Pancreas (tissue), 10 donors: ENCODE measurements at regions not wholly inside any gene's neighbourhood (a gene's known extent, or its start where the extent isn't known, plus 50 kb on each side); places are given as distances from the start of the nearest gene placed in this dataset.
A peak's percentile ranks its signal among the peaks of the same experiment; 100 is the strongest.

Experiments
- ATAC-seq, 4 donors: fragments of 200-7000 bp; cut with Tn5 transposase; one replicate each; pipeline versions ENCODE4 v1.8.0 to v1.9.1; 2020; ENCODE audit warnings: mild to moderate bottlenecking in 4 of 4, moderate library complexity in 4 of 4
- DNase-seq, 6 donors: peaks; one replicate each; pipeline ENCODE4 v3.0.0-alpha.2; 2020
- FAIRE-seq: peaks from 2 replicates; lab custom pipeline; 2012; peaks lifted over from hg19 to GRCh38; lab: Jason Lieb, UNC
- H3K27ac ChIP-seq, 4 donors: fragments of 200-600 bp; sonication (generic); 1 replicate in 3 of 4; 2 replicates in 1 of 4; pipeline versions ENCODE4 v1.5.0 to v1.8.0; 2020
- H3K27me3 ChIP-seq, 4 donors: fragments of 200-600 bp; one replicate each; pipeline ENCODE4 v1.8.0; 2021
- H3K36me3 ChIP-seq, 3 donors: fragments of 200-600 bp; sonication (generic) in 1 of 3; one replicate each; pipeline versions ENCODE4 v1.5.0 to v1.8.0; 2020 to 2021
- H3K4me1 ChIP-seq, 3 donors: fragments of 200-600 bp; one replicate each; pipeline ENCODE4 v1.8.0; 2021
- H3K4me3 ChIP-seq, 4 donors: fragments of 200-600 bp; sonication (generic) in 2 of 4; one replicate each; pipeline versions ENCODE4 v1.5.0 to v1.8.0; 2020 to 2021
- H3K9me3 ChIP-seq, 4 donors: fragments of 200-600 bp; one replicate each; pipeline ENCODE4 v1.8.0; 2021
- WGBS, 2 donors: extraction: QIAGEN DNeasy Blood & Tissue Kit; methylation state at CpG; one replicate each; pipeline ENCODE4 v1.1.7; 2013; 5-methylcytosine and 5-hydroxymethylcytosine counted together
- intact Hi-C, 3 donors: fragments of 100-400 bp; cut with DNase I; formaldehyde crosslinking; loops; one replicate each; pipeline versions ENCODE4 v1.11.1 to v1.14.2; 2022
- TF ChIP-seq, protein P1 (sequence below), 4 donors: fragments of 200-600 bp; sonication (generic) in 3 of 4; IDR thresholded peaks; one replicate each; pipeline versions ENCODE4 v1.5.0 to v1.8.0; 2021; ENCODE audit warnings: antibody characterized with exemption in 4 of 4
- donor health status: healthy with polysubstance abuse.
- donor health status: DM: no; HTN: no; CAD: no; lungs with moderate emphysema.
- donor health status: DM: no; HTN: no; CAD: no.
- donor health status: control.
- donor health status: control.
- donor health status: Bipolar disorder and iron deficiency.
- donor health status: DM: yes; HTN: yes; CAD: no.
- donor health status: DM: no; HTN: no; CAD: no.
- donor health status: DM: no; HTN: no; CAD: no.
- donor health status: DM: yes; HTN: yes; CAD: no.

DNA sequence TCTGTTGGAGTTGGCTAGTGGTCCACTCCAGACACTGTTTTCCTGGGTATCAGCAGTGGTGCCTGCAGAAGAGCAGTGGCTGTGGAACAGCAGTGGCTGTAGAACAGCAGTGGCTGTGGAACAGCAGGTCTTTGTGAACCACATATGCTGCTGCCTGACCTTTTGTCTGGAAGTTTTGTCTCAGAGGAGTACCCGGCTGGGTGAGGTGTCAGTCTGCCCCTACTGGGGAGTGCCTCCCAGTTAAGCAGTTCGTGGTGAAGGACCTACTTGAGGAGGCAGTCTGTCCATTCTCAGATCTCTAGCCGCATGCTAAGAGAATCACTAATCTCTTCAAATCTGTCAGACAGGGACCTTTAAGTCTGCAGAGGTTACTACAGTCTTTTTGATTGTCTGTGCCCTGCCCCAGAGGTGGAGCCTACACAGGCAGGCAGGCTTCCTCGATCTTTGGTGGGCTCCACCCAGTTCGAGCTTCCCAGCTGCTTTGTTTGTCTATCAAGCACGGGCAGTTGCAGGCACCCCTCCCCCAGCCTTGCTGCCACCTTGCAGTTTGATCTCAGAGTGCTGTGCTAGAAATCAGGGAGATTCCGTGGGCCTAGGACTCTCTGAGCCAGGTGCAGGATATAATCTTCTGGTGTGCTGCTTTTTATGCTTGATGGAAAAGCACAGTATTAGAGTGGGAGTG is 89.1 kb upstream of the TRIM48 start:
- Histone ChIP-seq H3K36me3 (no peaks in the 10 kb centered on the region), H3K9me3 (no peaks in the 10 kb centered on the region), H3K27ac (no peak overlapping the region), H3K4me1 (no peaks in the 10 kb centered on the region), H3K27me3 (no peaks in the 10 kb centered on the region), H3K4me3 (no peak overlapping the region)
- WGBS, 2 donors: 28 to 34% methylated on average over 7 of the region's 7 CpGs
- DNase-seq: peak in 2 of 6 donors; percentile 11 to 14
- intact Hi-C loops: no loop called here
- TF ChIP-seq, protein P1, sequence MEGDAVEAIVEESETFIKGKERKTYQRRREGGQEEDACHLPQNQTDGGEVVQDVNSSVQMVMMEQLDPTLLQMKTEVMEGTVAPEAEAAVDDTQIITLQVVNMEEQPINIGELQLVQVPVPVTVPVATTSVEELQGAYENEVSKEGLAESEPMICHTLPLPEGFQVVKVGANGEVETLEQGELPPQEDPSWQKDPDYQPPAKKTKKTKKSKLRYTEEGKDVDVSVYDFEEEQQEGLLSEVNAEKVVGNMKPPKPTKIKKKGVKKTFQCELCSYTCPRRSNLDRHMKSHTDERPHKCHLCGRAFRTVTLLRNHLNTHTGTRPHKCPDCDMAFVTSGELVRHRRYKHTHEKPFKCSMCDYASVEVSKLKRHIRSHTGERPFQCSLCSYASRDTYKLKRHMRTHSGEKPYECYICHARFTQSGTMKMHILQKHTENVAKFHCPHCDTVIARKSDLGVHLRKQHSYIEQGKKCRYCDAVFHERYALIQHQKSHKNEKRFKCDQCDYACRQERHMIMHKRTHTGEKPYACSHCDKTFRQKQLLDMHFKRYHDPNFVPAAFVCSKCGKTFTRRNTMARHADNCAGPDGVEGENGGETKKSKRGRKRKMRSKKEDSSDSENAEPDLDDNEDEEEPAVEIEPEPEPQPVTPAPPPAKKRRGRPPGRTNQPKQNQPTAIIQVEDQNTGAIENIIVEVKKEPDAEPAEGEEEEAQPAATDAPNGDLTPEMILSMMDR (IDR thresholded peaks at IDR 0.05): no peak
- no peak for ATAC-seq
- FAIRE-seq: no peak
